ENCODE measurements at regions not wholly inside any gene's neighbourhood (a gene's known extent, or its start where the extent isn't known, plus 50 kb on each side); places are given as distances from the start of the nearest gene placed in this dataset.
"Not testable (repeated sequence)": the region's sequence is repeated elsewhere in the genome, so short reads cannot be mapped to it uniquely, and the experiment has no call there.

DNA sequence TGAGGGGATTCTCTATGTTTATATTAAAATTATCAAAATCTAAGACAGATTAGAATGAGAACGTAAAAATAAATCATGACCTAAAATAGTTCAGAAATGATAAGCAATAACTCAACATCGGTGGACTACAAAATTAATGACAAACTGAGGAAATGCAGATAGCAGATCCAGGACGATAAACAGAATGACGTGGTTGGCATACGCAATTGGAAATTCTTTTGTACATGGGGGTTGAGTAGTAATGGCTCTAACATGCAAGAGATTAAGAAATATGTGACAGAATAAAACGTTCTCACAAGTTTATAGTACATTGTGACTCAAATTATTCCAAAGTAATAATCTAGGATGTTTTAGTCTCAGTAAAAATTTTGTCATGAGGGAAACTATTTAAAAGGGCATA, 575.2 kb upstream of the BRINP3 start:
- Mint-ChIP-seq H3K4me1 (no peaks in the 10 kb centered on the region), H3K27ac (no peak overlapping the region)
- TF ChIP-seq, protein P1, sequence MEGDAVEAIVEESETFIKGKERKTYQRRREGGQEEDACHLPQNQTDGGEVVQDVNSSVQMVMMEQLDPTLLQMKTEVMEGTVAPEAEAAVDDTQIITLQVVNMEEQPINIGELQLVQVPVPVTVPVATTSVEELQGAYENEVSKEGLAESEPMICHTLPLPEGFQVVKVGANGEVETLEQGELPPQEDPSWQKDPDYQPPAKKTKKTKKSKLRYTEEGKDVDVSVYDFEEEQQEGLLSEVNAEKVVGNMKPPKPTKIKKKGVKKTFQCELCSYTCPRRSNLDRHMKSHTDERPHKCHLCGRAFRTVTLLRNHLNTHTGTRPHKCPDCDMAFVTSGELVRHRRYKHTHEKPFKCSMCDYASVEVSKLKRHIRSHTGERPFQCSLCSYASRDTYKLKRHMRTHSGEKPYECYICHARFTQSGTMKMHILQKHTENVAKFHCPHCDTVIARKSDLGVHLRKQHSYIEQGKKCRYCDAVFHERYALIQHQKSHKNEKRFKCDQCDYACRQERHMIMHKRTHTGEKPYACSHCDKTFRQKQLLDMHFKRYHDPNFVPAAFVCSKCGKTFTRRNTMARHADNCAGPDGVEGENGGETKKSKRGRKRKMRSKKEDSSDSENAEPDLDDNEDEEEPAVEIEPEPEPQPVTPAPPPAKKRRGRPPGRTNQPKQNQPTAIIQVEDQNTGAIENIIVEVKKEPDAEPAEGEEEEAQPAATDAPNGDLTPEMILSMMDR (IDR thresholded peaks at IDR 0.05; ENCODE audit: unreplicated experiment), result no peak

DNA sequence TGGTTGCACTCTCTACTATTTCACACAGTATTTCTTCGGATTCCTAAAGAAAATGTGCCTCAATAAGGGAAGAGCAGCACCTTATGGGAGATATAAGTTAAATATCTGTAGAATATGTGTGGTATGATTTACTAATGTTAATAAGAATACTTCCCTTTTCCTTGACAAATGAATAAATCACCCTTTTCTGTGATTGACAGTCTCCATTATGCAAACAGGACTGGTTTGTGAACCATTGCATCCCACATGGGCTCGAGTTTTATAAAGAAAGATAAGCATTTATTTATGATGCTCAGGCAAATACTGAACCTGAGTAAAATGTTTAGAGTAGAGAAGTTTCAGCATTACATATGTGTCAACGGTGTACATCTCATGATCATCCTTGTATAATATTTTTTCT, 587.7 kb upstream of the BRINP3 start:
- no peak overlapping the region for H3K27ac Mint-ChIP-seq
- H3K4me3 Mint-ChIP-seq, result no peak overlapping the region
- no peak for DNase-seq (ENCODE audit: low spot score in 2 of 2, unreplicated experiment in 2 of 2)
- no peaks in the 10 kb centered on the region for H3K27me3 Mint-ChIP-seq (ENCODE audit: low read depth)
- peaks cover 22% of the 10 kb centered on the region for H3K9me3 Mint-ChIP-seq
- TF ChIP-seq, protein P1 (IDR thresholded peaks at IDR 0.05; ENCODE audit: unreplicated experiment), result no peak
- no peaks in the 10 kb centered on the region for H3K4me1 Mint-ChIP-seq
- H3K36me3 Mint-ChIP-seq, result no peaks in the 10 kb centered on the region

More for the DNA sequence above, 575.2 kb upstream of the BRINP3 start:
- no peaks in the 10 kb centered on the region for H3K36me3 Mint-ChIP-seq
- H3K4me3 Mint-ChIP-seq, result no peak overlapping the region
- no peak for DNase-seq (ENCODE audit: low spot score in 2 of 2, unreplicated experiment in 2 of 2)
- H3K27me3 Mint-ChIP-seq (ENCODE audit: low read depth), result peaks cover 9% of the 10 kb centered on the region
- H3K9me3 Mint-ChIP-seq, result peaks cover 4% of the 10 kb centered on the region

DNA sequence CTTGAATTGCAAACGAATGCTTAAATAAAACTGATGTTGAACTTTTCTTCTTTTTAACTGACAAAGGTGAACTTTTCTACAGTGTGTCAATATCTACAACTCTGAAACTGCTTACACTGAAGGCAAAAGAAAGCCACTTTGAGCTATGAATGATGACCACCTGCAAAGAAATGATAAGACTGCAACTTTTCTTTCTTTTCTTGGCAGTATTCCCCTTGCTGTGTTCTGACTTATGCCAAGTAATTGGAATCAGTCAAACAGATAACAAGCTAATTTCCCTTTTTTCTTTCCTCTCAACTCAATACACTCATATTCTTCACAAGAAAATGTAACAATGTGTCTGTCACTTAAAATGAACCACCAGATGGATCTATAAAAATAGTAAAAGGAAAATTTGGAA, 588.1 kb upstream of the BRINP3 start:
- TF ChIP-seq, protein P1 (IDR thresholded peaks at IDR 0.05; ENCODE audit: unreplicated experiment), result no peak
- peaks cover 19% of the 10 kb centered on the region for H3K9me3 Mint-ChIP-seq
- H3K4me1 Mint-ChIP-seq, result no peaks in the 10 kb centered on the region
- no peak for DNase-seq (ENCODE audit: low spot score in 2 of 2, unreplicated experiment in 2 of 2)
- no peaks in the 10 kb centered on the region for H3K36me3 Mint-ChIP-seq
- no peak overlapping the region for H3K27ac Mint-ChIP-seq
- H3K4me3 Mint-ChIP-seq, result no peak overlapping the region
- H3K27me3 Mint-ChIP-seq (ENCODE audit: low read depth), result no peaks in the 10 kb centered on the region

DNA sequence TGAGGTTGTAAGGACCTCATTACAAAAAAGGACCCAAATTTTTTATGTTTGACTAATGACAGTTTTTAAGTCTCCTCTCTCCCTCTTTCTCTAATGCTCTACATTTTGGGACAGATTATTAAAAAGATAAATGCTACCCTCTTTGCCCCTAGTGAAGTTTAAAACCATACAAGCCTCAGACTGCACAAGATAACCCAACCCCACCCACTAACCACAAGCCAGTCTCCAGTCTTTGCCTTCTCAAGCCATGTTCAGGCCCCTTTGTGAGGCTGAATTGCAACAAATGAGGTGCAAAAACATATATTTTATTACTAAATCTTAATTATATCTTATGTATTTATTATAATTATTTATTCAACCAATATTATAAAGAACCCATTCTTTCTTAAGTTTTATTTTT, 597.2 kb upstream of the BRINP3 start:
- Mint-ChIP-seq H3K27me3 (ENCODE audit: low read depth) (no peaks in the 10 kb centered on the region), H3K36me3 (no peaks in the 10 kb centered on the region), H3K27ac (no peak overlapping the region), H3K4me3 (no peak overlapping the region), H3K9me3 (peaks cover 12% of the 10 kb centered on the region), H3K4me1 (no peaks in the 10 kb centered on the region)
- DNase-seq (ENCODE audit: low spot score in 2 of 2, unreplicated experiment in 2 of 2), result no peak
- TF ChIP-seq, protein P1 (IDR thresholded peaks at IDR 0.05; ENCODE audit: unreplicated experiment), result no peak

DNA sequence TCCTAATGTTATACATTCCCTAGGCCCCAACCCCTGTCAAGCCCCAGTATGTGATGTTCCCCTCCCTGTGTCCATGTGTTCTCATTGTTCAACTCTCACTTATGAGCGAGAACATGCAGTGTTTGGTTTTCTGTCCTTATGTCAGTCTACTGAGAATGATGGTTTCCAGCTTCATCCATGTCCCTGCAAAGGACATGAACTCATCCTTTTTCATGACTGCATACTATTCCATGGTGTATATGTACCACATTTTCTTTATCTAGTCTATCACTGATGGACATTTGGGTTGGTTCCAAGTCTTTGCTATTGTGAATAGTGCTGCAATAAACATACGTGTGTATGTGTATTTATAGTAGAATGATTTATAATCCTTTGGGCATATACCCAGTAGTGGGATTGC, 605.4 kb upstream of the BRINP3 start:
- not testable (repeated sequence) for H3K27me3 Mint-ChIP-seq (ENCODE audit: low read depth); DNase-seq (ENCODE audit: low spot score in 2 of 2, unreplicated experiment in 2 of 2); H3K36me3 Mint-ChIP-seq; H3K4me1 Mint-ChIP-seq; H3K4me3 Mint-ChIP-seq; H3K27ac Mint-ChIP-seq
- H3K9me3 Mint-ChIP-seq, result peaks cover 17% of the 10 kb centered on the region

DNA sequence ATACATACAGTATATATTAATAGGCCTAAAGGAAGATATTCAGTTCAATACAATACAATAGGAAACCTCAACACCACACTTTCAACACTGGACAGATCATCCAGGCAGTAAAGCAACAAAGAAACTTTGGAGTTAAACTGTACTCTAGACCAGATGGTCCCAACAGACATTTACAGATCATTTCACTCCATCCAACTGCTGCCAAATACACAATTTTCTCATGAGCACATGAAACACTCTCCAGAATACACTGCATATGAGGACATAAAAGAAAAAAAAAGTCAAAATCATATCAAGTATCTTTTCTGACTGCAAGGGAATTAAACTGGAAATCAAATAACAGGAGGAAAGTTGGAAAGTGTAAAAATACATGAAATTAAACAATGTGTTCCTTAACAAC, 607.5 kb upstream of the BRINP3 start:
- Mint-ChIP-seq H3K36me3 (no peaks in the 10 kb centered on the region), H3K4me3 (no peak overlapping the region), H3K9me3 (peaks cover 7% of the 10 kb centered on the region), H3K27ac (no peak overlapping the region), H3K4me1 (no peaks in the 10 kb centered on the region), H3K27me3 (ENCODE audit: low read depth) (no peaks in the 10 kb centered on the region)
- no peak for DNase-seq (ENCODE audit: low spot score in 2 of 2, unreplicated experiment in 2 of 2)
- TF ChIP-seq, protein P1 (IDR thresholded peaks at IDR 0.05; ENCODE audit: unreplicated experiment), result no peak
